NCI-H1930 (cell line): ENCODE measurements at regions not wholly inside any gene's neighbourhood (a gene's known extent, or its start where the extent isn't known, plus 50 kb on each side); places are given as distances from the start of the nearest gene placed in this dataset.
"Not testable (repeated sequence)": the region's sequence is repeated elsewhere in the genome, so short reads cannot be mapped to it uniquely, and the experiment has no call there.

ENCODE experiments used
- DNase-seq, 2 experiments: peaks; one replicate each; lab custom pipeline; 2025; lab: John Stamatoyannopoulos, UW

DNA sequence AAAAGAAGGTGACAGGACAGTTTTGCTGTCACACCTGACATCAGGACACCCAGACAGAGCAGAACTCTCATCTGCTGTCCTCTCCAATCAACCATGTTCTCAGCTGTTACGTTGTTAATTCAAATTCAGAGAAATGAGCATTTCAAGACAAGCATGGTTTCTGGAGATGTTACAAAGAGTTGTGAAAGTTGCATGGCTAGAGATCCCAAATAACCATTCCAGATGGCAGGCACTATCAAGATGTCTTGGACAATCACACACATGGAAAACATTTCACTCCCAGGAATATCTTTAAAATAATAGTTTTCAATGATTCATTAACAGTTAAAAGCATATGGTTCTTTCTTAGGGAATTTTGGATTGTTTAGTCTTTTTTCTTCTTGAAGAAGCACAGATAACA, 533.1 kb downstream of the AGTPBP1 start:
- DNase-seq: no peak

GRCh38 chr9:85204176-85204575, 534.6 kb downstream of the NTRK2 start:
- DNase-seq: no peak

- no peak for DNase-seq
Measured at GRCh38 chr9:85202596-85202995, 533.1 kb downstream of the NTRK2 start.

GRCh38 chr9:85200726-85201404, 531.3 kb downstream of the NTRK2 start:
- no peak for DNase-seq

GRCh38 chr9:85199866-85200495, 530.5 kb downstream of the NTRK2 start:
- no peak for DNase-seq

GRCh38 chr9:85192750-85193149, 523.2 kb downstream of the NTRK2 start:
- no peak for DNase-seq

- no peak for DNase-seq
Measured at GRCh38 chr9:85186218-85186585, 516.7 kb downstream of the NTRK2 start.

GRCh38 chr9:85185486-85186217, 516.1 kb downstream of the NTRK2 start:
- DNase-seq: no peak

- DNase-seq: no peak
Measured at GRCh38 chr9:85182383-85182782, 512.9 kb downstream of the NTRK2 start.

DNA sequence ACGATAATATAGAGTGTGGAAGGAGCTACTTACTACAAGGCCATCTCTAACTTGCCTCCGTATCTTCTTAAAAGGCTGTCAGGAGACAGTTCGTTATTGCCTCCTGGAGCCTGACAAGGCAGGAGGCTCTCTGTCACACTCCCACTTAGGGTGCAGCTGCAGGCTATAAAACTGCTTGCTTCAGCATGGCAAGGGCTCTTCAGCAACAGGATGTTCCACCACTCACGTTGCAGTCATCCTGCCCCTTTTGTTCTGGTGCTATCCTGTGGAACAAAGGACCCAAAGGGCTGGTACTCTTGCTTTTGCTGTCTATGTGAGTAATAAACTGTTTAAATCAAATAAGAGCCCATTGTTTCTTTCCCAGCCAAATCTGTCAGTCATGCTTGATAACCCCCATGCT, 508.9 kb downstream of the NTRK2 start:
- peak in 1 of 2 experiments; percentile 18 for DNase-seq

GRCh38 chr9:85173967-85174366, 504.4 kb downstream of the NTRK2 start:
- no peak for DNase-seq

- DNase-seq: no peak
Measured at GRCh38 chr9:85172001-85172978, 502.8 kb downstream of the NTRK2 start.

DNA sequence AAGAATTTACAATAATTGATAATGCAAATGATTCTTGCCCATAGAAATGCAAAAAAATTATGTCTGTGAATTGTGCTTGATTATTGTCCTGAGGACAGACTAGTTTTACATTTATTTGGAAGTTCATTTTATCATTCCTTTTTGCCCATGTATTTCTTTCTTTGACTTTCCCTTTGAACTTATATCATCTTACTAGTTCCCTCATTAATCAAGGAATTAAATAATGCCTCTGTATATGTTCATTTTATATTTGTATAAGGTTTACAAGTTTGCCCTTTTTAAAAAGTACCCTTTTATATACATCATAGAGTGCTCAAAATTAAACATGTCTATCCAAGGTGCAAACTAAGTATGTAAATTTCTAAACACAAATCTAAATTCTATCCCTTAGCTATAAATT, 501.6 kb downstream of the NTRK2 start:
- no peak for DNase-seq

DNA sequence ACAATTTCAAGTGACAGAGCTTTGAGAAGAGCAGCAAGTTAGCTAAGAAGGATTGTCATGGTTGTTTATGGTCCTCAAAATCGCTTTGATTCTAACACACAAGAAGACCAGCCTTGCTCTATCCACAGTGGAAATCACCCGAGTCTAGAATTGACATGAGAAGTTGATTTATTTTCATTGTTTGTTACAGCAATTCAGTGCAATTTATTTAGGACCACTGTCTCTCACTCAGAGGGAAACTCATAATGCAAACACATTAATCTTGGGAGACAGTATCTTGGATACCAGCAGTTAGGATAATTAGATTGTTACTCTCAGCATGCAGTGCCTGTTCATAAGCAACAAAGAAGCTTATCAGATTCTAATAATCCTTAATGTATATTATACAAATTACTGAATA, 498.9 kb downstream of the NTRK2 start:
- no peak for DNase-seq

GRCh38 chr9:85167146-85167545, 497.6 kb downstream of the NTRK2 start:
- DNase-seq: no peak

DNA sequence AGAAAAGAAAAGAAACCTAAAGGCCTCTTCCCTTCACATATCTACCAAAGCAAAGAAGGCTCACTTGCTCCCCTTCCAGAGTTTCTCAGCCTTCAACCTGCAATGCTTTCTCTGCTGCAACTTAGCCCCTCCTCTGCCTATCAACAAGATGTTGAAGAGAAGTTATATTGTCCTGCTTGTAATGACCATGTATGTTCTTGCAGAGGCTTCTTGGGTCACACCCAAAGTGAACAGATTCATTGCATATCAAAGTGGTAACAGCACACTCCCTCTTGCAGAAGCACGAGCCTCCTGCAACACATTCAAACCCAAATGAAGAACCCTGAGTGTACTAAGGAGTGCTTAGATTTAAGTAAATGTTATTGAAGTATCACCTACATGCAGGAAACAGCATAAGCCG, 494.3 kb downstream of the NTRK2 start:
- no peak for DNase-seq

DNA sequence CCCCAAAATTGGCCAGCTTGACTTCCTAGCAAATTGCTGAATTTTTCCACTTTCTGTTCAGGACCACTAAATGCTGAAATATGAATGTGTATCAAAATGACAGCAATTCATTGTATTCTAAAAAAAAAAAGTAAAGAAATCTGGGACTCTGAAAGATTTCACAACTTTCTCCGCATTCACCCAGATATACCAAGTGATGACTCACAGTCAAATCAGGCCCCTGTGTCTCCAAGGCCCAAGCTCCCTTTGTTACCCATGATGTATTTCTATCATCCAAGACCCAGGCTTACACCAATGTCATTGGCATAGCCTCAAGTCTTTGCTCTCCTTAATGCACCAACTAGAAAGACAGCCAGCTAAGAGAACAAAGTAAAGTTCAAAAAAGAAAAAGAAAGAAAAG, 493.9 kb downstream of the NTRK2 start:
- DNase-seq: no peak

GRCh38 chr9:85162822-85163221, 493.3 kb downstream of the NTRK2 start:
- DNase-seq: no peak

- DNase-seq: not testable (repeated sequence)
Measured at GRCh38 chr9:85160944-85161343, 491.4 kb downstream of the NTRK2 start.

GRCh38 chr9:85158512-85158911, 489.0 kb downstream of the NTRK2 start:
- DNase-seq: no peak

- no peak for DNase-seq
Measured at GRCh38 chr9:85157772-85158171, 488.2 kb downstream of the NTRK2 start.

DNA sequence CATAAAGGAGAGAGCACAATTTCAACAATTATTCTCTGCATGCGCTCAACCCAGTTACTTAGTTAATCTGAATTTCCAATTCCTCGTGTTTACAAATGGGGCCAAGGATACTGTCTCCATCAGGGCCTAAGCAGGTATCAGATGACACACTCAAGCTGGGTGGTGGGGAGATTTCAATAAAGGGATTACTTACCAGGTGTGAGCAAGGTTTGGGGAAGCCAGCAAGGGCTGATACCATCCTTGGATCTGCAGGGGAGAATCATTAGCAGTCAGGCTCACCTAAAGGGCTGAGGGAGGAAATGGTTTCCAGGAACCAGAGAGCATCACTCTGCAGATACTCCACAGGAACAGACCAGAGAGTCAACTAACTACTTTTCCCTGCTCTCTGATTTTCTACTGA, 487.1 kb downstream of the NTRK2 start:
- no peak for DNase-seq
